Fibroblast of lung (primary cell): ENCODE measurements at regions not wholly inside any gene's neighbourhood (a gene's known extent, or its start where the extent isn't known, plus 50 kb on each side); places are given as distances from the start of the nearest gene placed in this dataset.

Experiments used
- DNase-seq, 2 donors: peaks; one replicate each; pipeline versions ENCODE4 v3.0.0 to v3.0.0-alpha.2; 2010; ENCODE audit warnings: low read depth in 2 of 2
- H2AFZ ChIP-seq: 2 replicates; pipeline ENCODE4 v1.5.1; 2012; ENCODE audit warnings: low read length, control low read depth, inconsistent platforms
- H3K27ac ChIP-seq: 2 replicates; pipeline ENCODE4 v1.5.1; 2011; ENCODE audit warnings: low read length, control low read depth; ENCODE audit not compliant: insufficient read depth
- H3K27me3 ChIP-seq: 2 replicates; pipeline ENCODE4 v1.5.1; 2011; ENCODE audit warnings: mild to moderate bottlenecking, low read length; ENCODE audit not compliant: control insufficient read depth, insufficient read depth
- H3K36me3 ChIP-seq: 2 replicates; pipeline ENCODE4 v1.5.1; 2011; ENCODE audit warnings: low read length; ENCODE audit not compliant: control insufficient read depth, insufficient read depth
- H3K4me1 ChIP-seq: 2 replicates; pipeline ENCODE4 v1.5.1; 2011; ENCODE audit warnings: low read length; ENCODE audit not compliant: control insufficient read depth, insufficient read depth; ENCODE audit errors: extremely low read depth
- H3K4me2 ChIP-seq: 2 replicates; pipeline ENCODE4 v1.5.1; 2011; ENCODE audit warnings: low read length, control low read depth; ENCODE audit not compliant: insufficient read depth; ENCODE audit errors: extremely low read depth
- H3K4me3 ChIP-seq, 4 experiments: fragments of 200-600 bp in 1 of 4; sonication (generic) in 1 of 4; replicated peaks in 1 of 4; 2 replicates each; pipeline ENCODE4 v1.5.1; 2011 to 2016; ENCODE audit warnings: low read length in 4 of 4, low read depth in 3 of 4, mild to moderate bottlenecking in 3 of 4, control low read depth in 2 of 4, inconsistent platforms in 1 of 4, mixed read lengths in 1 of 4; ENCODE audit not compliant: insufficient read depth in 1 of 4; ENCODE audit errors: control extremely low read depth in 1 of 4
- H3K79me2 ChIP-seq: 2 replicates; pipeline ENCODE4 v1.5.1; 2012; ENCODE audit warnings: mild to moderate bottlenecking, low read length, inconsistent platforms; ENCODE audit not compliant: control insufficient read depth, insufficient read depth
- H3K9ac ChIP-seq: 2 replicates; pipeline ENCODE4 v1.5.1; 2011; ENCODE audit warnings: mild to moderate bottlenecking, low read length, control low read depth; ENCODE audit not compliant: insufficient read depth
- H3K9me3 ChIP-seq: 2 replicates; pipeline ENCODE4 v1.5.1; 2012; ENCODE audit warnings: low read depth, low read length; ENCODE audit not compliant: control insufficient read depth, insufficient read depth
- H4K20me1 ChIP-seq: 2 replicates; pipeline ENCODE4 v1.5.1; 2011; ENCODE audit warnings: low read length; ENCODE audit not compliant: control insufficient read depth, insufficient read depth; ENCODE audit errors: extremely low read depth
- CTCF ChIP-seq, 2 donors: IDR thresholded peaks in 1 of 2; conservative IDR thresholded peaks in 1 of 2; 1 replicate in 1 of 2; 2 replicates in 1 of 2; pipeline ENCODE4 v1.5.1; 2011 to 2012; ENCODE audit warnings: low read length in 2 of 2, control low read depth in 1 of 2, inconsistent platforms in 1 of 2, low read depth in 1 of 2, mild to moderate bottlenecking in 1 of 2
- EZH2 ChIP-seq: IDR thresholded peaks from 2 replicates; pipeline ENCODE4 v1.5.1; 2012; ENCODE audit warnings: low read length, control low read depth, mild to moderate bottlenecking; ENCODE audit errors: missing control alignments

GRCh38 chr1:72697410-72697809, 415.1 kb upstream of the NEGR1 start:
- Histone ChIP-seq H3K27ac (no peak overlapping the region), H3K79me2 (no peaks in the 10 kb centered on the region), H3K9me3 (no peaks in the 10 kb centered on the region), H3K9ac (no peak overlapping the region), H3K27me3 (no peaks in the 10 kb centered on the region), H3K36me3 (no peaks in the 10 kb centered on the region), H4K20me1 (no peaks in the 10 kb centered on the region), H3K4me2 (no peak overlapping the region), H3K4me1 (no peaks in the 10 kb centered on the region), H3K4me3 (no peak overlapping the region), H2AFZ (no peak overlapping the region)
- no peak for TF ChIP-seq EZH2
- TF ChIP-seq CTCF (conservative IDR thresholded peaks at IDR 0.05 in 1 of 2, IDR thresholded peaks at IDR 0.05 in 1 of 2; ENCODE audit: low read depth in 1 of 2, low read length in 2 of 2) = no peak
- no peak for DNase-seq

GRCh38 chr1:72693899-72694298, 411.6 kb upstream of the NEGR1 start:
- Histone ChIP-seq H3K9ac (no peak overlapping the region), H3K27me3 (no peaks in the 10 kb centered on the region), H3K4me1 (no peaks in the 10 kb centered on the region), H3K36me3 (no peaks in the 10 kb centered on the region), H4K20me1 (no peaks in the 10 kb centered on the region), H3K4me3 (no peak overlapping the region), H3K9me3 (no peaks in the 10 kb centered on the region), H3K79me2 (no peaks in the 10 kb centered on the region), H3K4me2 (no peak overlapping the region), H2AFZ (no peak overlapping the region), H3K27ac (no peak overlapping the region)
- no peak for DNase-seq
- no peak for TF ChIP-seq EZH2
- no peak for TF ChIP-seq CTCF (conservative IDR thresholded peaks at IDR 0.05 in 1 of 2, IDR thresholded peaks at IDR 0.05 in 1 of 2; ENCODE audit: low read depth in 1 of 2, low read length in 2 of 2)

GRCh38 chr1:72693376-72693775, 411.0 kb upstream of the NEGR1 start:
- no peaks in the 10 kb centered on the region for H3K36me3 ChIP-seq
- no peak overlapping the region for H3K4me2 ChIP-seq
- H3K27me3 ChIP-seq = no peaks in the 10 kb centered on the region
- no peaks in the 10 kb centered on the region for H3K4me1 ChIP-seq
- no peak overlapping the region for H2AFZ ChIP-seq
- H3K79me2 ChIP-seq = no peaks in the 10 kb centered on the region
- no peak for TF ChIP-seq CTCF (conservative IDR thresholded peaks at IDR 0.05 in 1 of 2, IDR thresholded peaks at IDR 0.05 in 1 of 2; ENCODE audit: low read depth in 1 of 2, low read length in 2 of 2)
- TF ChIP-seq EZH2 = no peak
- no peaks in the 10 kb centered on the region for H3K9me3 ChIP-seq
- no peak overlapping the region for H3K4me3 ChIP-seq
- H4K20me1 ChIP-seq = no peaks in the 10 kb centered on the region
- H3K27ac ChIP-seq = no peak overlapping the region
- DNase-seq = no peak
- H3K9ac ChIP-seq = no peak overlapping the region
